ENCODE measurements at regions not wholly inside any gene's neighbourhood (a gene's known extent, or its start where the extent isn't known, plus 50 kb on each side); places are given as distances from the start of the nearest gene placed in this dataset.

DNA sequence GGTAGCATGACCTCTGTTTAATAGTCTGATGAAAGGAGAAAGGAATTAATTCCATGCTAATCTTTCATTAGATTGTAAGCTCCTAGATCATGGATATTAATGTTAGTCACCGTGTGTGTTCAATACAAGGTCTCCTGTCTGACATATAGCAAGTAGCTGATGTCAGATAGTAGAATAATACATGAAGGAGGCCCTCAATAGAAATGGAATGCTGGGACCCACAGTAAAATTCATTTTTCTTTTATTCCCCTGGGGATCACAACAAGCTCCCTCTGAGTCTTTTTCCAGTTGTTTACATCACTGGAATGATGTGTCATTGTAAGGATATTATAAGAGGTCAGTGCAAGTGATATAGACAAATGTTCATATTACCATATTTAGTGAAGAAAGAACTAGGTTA is 240.3 kb upstream of the TRPC7 start:
- TF ChIP-seq, protein P1, sequence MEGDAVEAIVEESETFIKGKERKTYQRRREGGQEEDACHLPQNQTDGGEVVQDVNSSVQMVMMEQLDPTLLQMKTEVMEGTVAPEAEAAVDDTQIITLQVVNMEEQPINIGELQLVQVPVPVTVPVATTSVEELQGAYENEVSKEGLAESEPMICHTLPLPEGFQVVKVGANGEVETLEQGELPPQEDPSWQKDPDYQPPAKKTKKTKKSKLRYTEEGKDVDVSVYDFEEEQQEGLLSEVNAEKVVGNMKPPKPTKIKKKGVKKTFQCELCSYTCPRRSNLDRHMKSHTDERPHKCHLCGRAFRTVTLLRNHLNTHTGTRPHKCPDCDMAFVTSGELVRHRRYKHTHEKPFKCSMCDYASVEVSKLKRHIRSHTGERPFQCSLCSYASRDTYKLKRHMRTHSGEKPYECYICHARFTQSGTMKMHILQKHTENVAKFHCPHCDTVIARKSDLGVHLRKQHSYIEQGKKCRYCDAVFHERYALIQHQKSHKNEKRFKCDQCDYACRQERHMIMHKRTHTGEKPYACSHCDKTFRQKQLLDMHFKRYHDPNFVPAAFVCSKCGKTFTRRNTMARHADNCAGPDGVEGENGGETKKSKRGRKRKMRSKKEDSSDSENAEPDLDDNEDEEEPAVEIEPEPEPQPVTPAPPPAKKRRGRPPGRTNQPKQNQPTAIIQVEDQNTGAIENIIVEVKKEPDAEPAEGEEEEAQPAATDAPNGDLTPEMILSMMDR (IDR thresholded peaks at IDR 0.05; ENCODE audit: control insufficient read depth, insufficient read depth, low read depth, low read length, missing control alignments): no peak
- no peak for DNase-seq (ENCODE audit: low read depth)
- H3K4me3 ChIP-seq (ENCODE audit: control insufficient read depth, low read depth, low read length): no peak overlapping the region

DNA sequence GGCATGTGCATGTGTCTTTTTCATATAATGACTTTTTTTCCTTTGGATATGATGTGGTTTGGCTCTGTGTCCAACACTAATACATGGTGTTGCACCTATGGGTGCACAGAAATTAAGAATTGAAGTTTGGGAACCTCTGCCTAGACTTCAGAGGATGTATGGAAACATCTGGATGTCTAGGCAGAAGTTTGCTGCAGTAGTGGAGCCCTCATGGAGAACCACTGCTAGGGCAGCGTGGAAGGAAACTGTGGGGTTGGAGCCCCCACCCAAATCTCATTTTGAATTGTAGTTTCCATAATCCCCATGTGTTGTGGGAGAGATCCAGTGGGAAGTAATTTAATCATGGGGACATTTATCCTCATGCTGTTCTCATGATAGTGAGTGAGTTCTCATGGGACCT is 235.0 kb upstream of the TRPC7 start:
- TF ChIP-seq, protein P1 (IDR thresholded peaks at IDR 0.05; ENCODE audit: control insufficient read depth, insufficient read depth, low read depth, low read length, missing control alignments): no peak
- no peak overlapping the region for H3K4me3 ChIP-seq (ENCODE audit: control insufficient read depth, low read depth, low read length)
- no peak for DNase-seq (ENCODE audit: low read depth)

DNA sequence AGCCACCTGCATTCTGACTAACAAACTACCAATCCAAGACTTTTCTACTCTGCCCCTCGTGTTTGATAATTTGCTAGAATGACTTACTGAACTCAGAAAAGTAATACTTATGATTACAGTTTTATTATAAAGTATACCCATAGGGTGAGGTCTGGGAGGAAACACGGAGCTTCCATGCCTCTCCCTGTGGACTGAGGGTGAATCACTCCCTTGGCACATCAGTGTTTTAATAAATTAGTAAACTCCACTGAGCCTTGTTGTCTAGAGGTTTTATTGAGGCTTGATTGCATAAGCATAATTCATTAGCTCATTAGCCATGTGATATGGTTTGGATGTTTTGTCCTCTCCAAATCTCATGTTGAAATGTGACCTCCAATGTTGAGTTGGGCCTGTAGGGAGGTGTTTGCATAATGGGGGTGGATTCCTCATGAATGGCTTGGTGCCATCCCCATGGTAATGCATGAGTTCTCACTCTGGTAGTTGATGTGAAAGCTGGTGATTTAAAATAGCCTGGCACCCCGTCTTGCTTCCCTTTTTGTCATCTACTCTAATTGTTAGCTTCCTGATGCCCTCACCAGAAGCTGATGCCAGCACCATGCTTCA is 233.6 kb upstream of the TRPC7 start:
- TF ChIP-seq, protein P1 (IDR thresholded peaks at IDR 0.05; ENCODE audit: control insufficient read depth, insufficient read depth, low read depth, low read length, missing control alignments): no peak
- no peak overlapping the region for H3K4me3 ChIP-seq (ENCODE audit: control insufficient read depth, low read depth, low read length)
- DNase-seq (ENCODE audit: low read depth): no peak

DNA sequence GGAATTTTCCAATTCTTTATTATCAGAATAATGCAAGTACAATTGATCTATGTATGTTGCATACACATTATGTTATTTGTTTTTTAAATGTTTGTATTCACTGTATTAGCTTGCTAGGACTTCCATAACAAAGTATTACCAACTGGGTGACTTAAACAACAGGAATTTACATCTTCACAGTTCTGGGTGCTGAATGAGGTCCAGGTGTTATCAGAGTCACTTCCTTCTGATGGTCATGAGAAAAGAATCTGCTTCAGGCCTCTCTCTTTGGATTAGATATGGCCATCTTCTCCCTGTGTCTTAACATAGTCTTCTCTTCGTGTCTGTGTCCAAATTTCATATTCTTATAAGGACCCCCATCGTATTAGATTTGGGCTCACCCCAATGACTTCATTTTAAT is 229.1 kb upstream of the TRPC7 start:
- TF ChIP-seq, protein P1 (IDR thresholded peaks at IDR 0.05; ENCODE audit: control insufficient read depth, insufficient read depth, low read depth, low read length, missing control alignments): no peak
- no peak for DNase-seq (ENCODE audit: low read depth)

DNA sequence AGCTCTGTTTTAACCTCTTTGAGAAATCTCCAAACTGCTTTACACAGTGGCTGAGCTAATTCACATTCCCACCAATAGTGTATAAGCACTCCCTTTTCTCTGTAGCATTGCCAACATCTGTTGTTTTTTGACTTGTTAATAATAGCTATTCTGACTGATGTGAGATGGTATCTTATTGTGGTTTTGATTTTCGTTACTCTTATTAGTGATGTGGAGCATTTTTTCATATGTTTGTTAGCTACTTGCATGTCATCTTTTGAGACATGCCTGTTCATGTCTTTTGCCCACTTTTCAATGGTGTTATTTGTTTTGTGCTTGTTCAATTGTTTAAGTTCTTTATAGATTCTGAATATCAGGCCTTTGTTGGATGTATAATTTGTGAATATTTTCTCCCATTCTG is 225.2 kb upstream of the TRPC7 start:
- no peak for DNase-seq (ENCODE audit: low read depth)
- H3K4me3 ChIP-seq (ENCODE audit: control insufficient read depth, low read depth, low read length): no peak overlapping the region
- TF ChIP-seq, protein P1 (IDR thresholded peaks at IDR 0.05; ENCODE audit: control insufficient read depth, insufficient read depth, low read depth, low read length, missing control alignments): no peak

More for the DNA sequence above, 229.1 kb upstream of the TRPC7 start:
- no peak overlapping the region for H3K4me3 ChIP-seq (ENCODE audit: control insufficient read depth, low read depth, low read length)

DNA sequence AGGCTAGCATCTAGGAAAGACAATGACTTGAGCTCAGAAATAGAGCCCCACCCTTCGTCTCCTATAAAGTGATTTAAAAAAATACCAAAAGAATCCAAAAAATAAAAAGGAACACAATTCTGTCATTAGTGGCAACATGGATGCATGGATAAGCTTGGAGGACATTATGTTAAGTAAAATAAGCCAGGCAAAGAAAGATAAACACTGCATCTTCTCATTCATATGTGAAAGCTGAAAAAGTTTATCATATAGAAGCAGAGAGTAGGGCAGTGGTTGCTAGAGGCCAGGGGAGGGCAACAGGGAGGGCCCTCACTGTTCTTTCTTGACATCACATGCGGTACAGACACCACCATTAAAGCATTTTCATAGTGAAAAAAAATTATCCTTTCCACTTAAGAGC is 220.9 kb upstream of the TRPC7 start:
- TF ChIP-seq, protein P1 (IDR thresholded peaks at IDR 0.05; ENCODE audit: control insufficient read depth, insufficient read depth, low read depth, low read length, missing control alignments): no peak
- H3K4me3 ChIP-seq (ENCODE audit: control insufficient read depth, low read depth, low read length): no peak overlapping the region
- DNase-seq (ENCODE audit: low read depth): no peak

DNA sequence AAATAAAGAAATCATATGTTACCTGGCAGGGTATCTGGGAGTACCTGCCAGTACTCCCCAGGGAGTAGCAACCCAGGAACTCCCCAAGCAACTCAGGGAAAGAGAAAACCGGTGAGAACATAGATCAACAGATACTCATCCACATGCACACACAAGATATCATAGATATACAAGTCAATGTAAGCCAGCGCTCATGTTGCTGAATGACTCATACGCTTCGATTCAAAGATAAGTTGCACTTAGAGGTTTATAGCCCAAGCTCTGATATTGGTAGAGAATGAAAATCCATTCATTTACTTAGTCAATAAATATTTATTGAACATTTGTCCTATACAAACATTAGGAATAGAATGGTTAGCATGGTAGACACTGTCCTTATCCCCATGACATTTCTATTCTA is 219.1 kb upstream of the TRPC7 start:
- no peak overlapping the region for H3K4me3 ChIP-seq (ENCODE audit: control insufficient read depth, low read depth, low read length)
- DNase-seq (ENCODE audit: low read depth): no peak
- TF ChIP-seq, protein P1 (IDR thresholded peaks at IDR 0.05; ENCODE audit: control insufficient read depth, insufficient read depth, low read depth, low read length, missing control alignments): no peak
